ENCODE measurements at regions not wholly inside any gene's neighbourhood (a gene's known extent, or its start where the extent isn't known, plus 50 kb on each side); places are given as distances from the start of the nearest gene placed in this dataset.

- no peak overlapping the region for H3K18ac ChIP-seq (ENCODE audit: low read depth in 1 of 2, low read length in 2 of 2)
- H2BK120ac ChIP-seq (ENCODE audit: low read depth, low read length), result no peak overlapping the region
- H3K79me1 ChIP-seq (replicated peaks; ENCODE audit: low read length, poor library complexity, severe bottlenecking), result no peaks in the 10 kb centered on the region
- no peak overlapping the region for H3K4ac ChIP-seq (ENCODE audit: low read depth in 1 of 2, low read length in 2 of 2)
- DNase-seq, result no peak
- H2BK12ac ChIP-seq (ENCODE audit: low read length in 2 of 2), result no peak overlapping the region
- H3K27ac ChIP-seq (ENCODE audit: low read length, poor library complexity, severe bottlenecking), result no peak overlapping the region
- no peak overlapping the region for H3K4me2 ChIP-seq (ENCODE audit: low read length, poor library complexity, severe bottlenecking)
- H4K8ac ChIP-seq (ENCODE audit: low read length), result no peak overlapping the region
- no CpG with 5 or more reads among the region's 1 CpG for WGBS
- no peaks in the 10 kb centered on the region for H3K36me3 ChIP-seq (ENCODE audit: control insufficient read depth in 1 of 2, insufficient read depth in 2 of 2, low read depth in 1 of 2, low read length in 2 of 2)
- H3K9me3 ChIP-seq (ENCODE audit: control insufficient read depth, low read length), result no peaks in the 10 kb centered on the region
- H2AK5ac ChIP-seq (ENCODE audit: low read length, severe bottlenecking), result no peak overlapping the region
- no peak overlapping the region for H3K4me3 ChIP-seq (ENCODE audit: insufficient read depth in 1 of 2, low read depth in 1 of 2, low read length in 2 of 2)
- H2AFZ ChIP-seq (ENCODE audit: low read depth, low read length), result no peak overlapping the region
- no peak overlapping the region for H2BK15ac ChIP-seq (ENCODE audit: low read depth, poor library complexity, severe bottlenecking)
- H2BK5ac ChIP-seq (ENCODE audit: low read depth, low read length, poor library complexity, severe bottlenecking), result no peak overlapping the region
- no peak overlapping the region for H3K9ac ChIP-seq (ENCODE audit: low read length)
- no peak overlapping the region for H3K14ac ChIP-seq (ENCODE audit: low read length in 2 of 2)
- H3K23ac ChIP-seq (ENCODE audit: low read length in 2 of 2), result no peak overlapping the region
- H3K27me3 ChIP-seq (ENCODE audit: control insufficient read depth in 1 of 2, insufficient read depth in 1 of 2, low read length in 2 of 2), result no peaks in the 10 kb centered on the region
- no peaks in the 10 kb centered on the region for H3K4me1 ChIP-seq (ENCODE audit: control insufficient read depth, insufficient read depth, low read depth, low read length)
- H4K91ac ChIP-seq (ENCODE audit: low read length), result no peak overlapping the region
These were observed 418.4 kb upstream of the JAG1 start for GRCh38 chr20:11092151-11092550.

DNA sequence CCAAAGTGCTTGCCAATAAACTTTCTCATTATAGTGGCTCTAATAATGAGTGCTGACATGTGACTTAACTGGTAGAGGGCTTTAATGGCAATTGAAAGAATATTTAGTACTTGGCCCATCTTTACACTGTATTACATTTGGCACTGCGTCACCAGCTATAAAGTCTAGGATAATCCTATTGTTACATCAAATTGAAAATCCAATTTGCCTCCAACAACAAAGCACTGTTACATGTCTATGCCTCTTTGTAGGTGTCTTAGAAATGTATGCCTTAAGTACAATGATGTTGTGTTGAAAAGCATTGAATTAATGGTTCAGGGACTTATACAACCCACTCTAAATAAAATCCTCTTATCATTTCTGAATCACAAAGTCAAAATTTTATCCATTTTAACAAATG lies 420.4 kb upstream of the JAG1 start:
- no peak overlapping the region for H4K8ac ChIP-seq (ENCODE audit: low read length)
- no peak overlapping the region for H3K23ac ChIP-seq (ENCODE audit: low read length in 2 of 2)
- H3K79me1 ChIP-seq (replicated peaks; ENCODE audit: low read length, poor library complexity, severe bottlenecking), result no peaks in the 10 kb centered on the region
- no peak overlapping the region for H2BK5ac ChIP-seq (ENCODE audit: low read depth, low read length, poor library complexity, severe bottlenecking)
- no peak for DNase-seq
- no peak overlapping the region for H3K4me2 ChIP-seq (ENCODE audit: low read length, poor library complexity, severe bottlenecking)
- no peaks in the 10 kb centered on the region for H3K36me3 ChIP-seq (ENCODE audit: control insufficient read depth in 1 of 2, insufficient read depth in 2 of 2, low read depth in 1 of 2, low read length in 2 of 2)
- no peak overlapping the region for H2BK120ac ChIP-seq (ENCODE audit: low read depth, low read length)
- no peak overlapping the region for H3K27ac ChIP-seq (ENCODE audit: low read length, poor library complexity, severe bottlenecking)
- no peak overlapping the region for H2BK12ac ChIP-seq (ENCODE audit: low read length in 2 of 2)
- no peaks in the 10 kb centered on the region for H3K27me3 ChIP-seq (ENCODE audit: control insufficient read depth in 1 of 2, insufficient read depth in 1 of 2, low read length in 2 of 2)
- no peak overlapping the region for H3K4me3 ChIP-seq (ENCODE audit: insufficient read depth in 1 of 2, low read depth in 1 of 2, low read length in 2 of 2)
- no peak overlapping the region for H2BK15ac ChIP-seq (ENCODE audit: low read depth, poor library complexity, severe bottlenecking)
- H3K14ac ChIP-seq (ENCODE audit: low read length in 2 of 2), result no peak overlapping the region
- H2AFZ ChIP-seq (ENCODE audit: low read depth, low read length), result no peak overlapping the region
- H4K91ac ChIP-seq (ENCODE audit: low read length), result no peak overlapping the region
- H3K9ac ChIP-seq (ENCODE audit: low read length), result no peak overlapping the region
- WGBS, result no CpG with 5 or more reads among the region's 1 CpG
- no peaks in the 10 kb centered on the region for H3K9me3 ChIP-seq (ENCODE audit: control insufficient read depth, low read length)
- H2AK5ac ChIP-seq (ENCODE audit: low read length, severe bottlenecking), result no peak overlapping the region
- no peak overlapping the region for H3K4ac ChIP-seq (ENCODE audit: low read depth in 1 of 2, low read length in 2 of 2)
- no peaks in the 10 kb centered on the region for H3K4me1 ChIP-seq (ENCODE audit: control insufficient read depth, insufficient read depth, low read depth, low read length)
- no peak overlapping the region for H3K18ac ChIP-seq (ENCODE audit: low read depth in 1 of 2, low read length in 2 of 2)

GRCh38 chr20:11094711-11095110 lies 420.9 kb upstream of the JAG1 start:
- Histone ChIP-seq H2BK5ac (ENCODE audit: low read depth, low read length, poor library complexity, severe bottlenecking) (no peak overlapping the region), H3K27me3 (ENCODE audit: control insufficient read depth in 1 of 2, insufficient read depth in 1 of 2, low read length in 2 of 2) (no peaks in the 10 kb centered on the region), H3K27ac (ENCODE audit: low read length, poor library complexity, severe bottlenecking) (no peak overlapping the region), H2AK5ac (ENCODE audit: low read length, severe bottlenecking) (no peak overlapping the region), H3K36me3 (ENCODE audit: control insufficient read depth in 1 of 2, insufficient read depth in 2 of 2, low read depth in 1 of 2, low read length in 2 of 2) (no peaks in the 10 kb centered on the region), H4K8ac (ENCODE audit: low read length) (no peak overlapping the region), H2BK12ac (ENCODE audit: low read length in 2 of 2) (no peak overlapping the region), H3K4me3 (ENCODE audit: insufficient read depth in 1 of 2, low read depth in 1 of 2, low read length in 2 of 2) (no peak overlapping the region), H3K4ac (ENCODE audit: low read depth in 1 of 2, low read length in 2 of 2) (no peak overlapping the region), H4K91ac (ENCODE audit: low read length) (no peak overlapping the region), H3K23ac (ENCODE audit: low read length in 2 of 2) (no peak overlapping the region), H3K79me1 (replicated peaks; ENCODE audit: low read length, poor library complexity, severe bottlenecking) (no peaks in the 10 kb centered on the region), H3K18ac (ENCODE audit: low read depth in 1 of 2, low read length in 2 of 2) (no peak overlapping the region), H3K4me2 (ENCODE audit: low read length, poor library complexity, severe bottlenecking) (no peak overlapping the region), H3K4me1 (ENCODE audit: control insufficient read depth, insufficient read depth, low read depth, low read length) (no peaks in the 10 kb centered on the region), H3K14ac (ENCODE audit: low read length in 2 of 2) (no peak overlapping the region), H2BK120ac (ENCODE audit: low read depth, low read length) (no peak overlapping the region), H2BK15ac (ENCODE audit: low read depth, poor library complexity, severe bottlenecking) (no peak overlapping the region), H3K9ac (ENCODE audit: low read length) (no peak overlapping the region), H2AFZ (ENCODE audit: low read depth, low read length) (no peak overlapping the region), H3K9me3 (ENCODE audit: control insufficient read depth, low read length) (no peaks in the 10 kb centered on the region)
- no peak for DNase-seq
- 100% methylated on average over 1 of the region's 2 CpGs for WGBS

- no peaks in the 10 kb centered on the region for H3K36me3 ChIP-seq (ENCODE audit: control insufficient read depth in 1 of 2, insufficient read depth in 2 of 2, low read depth in 1 of 2, low read length in 2 of 2)
- no peak overlapping the region for H3K14ac ChIP-seq (ENCODE audit: low read length in 2 of 2)
- no peaks in the 10 kb centered on the region for H3K79me1 ChIP-seq (replicated peaks; ENCODE audit: low read length, poor library complexity, severe bottlenecking)
- H3K4me2 ChIP-seq (ENCODE audit: low read length, poor library complexity, severe bottlenecking), result no peak overlapping the region
- no peak overlapping the region for H3K18ac ChIP-seq (ENCODE audit: low read depth in 1 of 2, low read length in 2 of 2)
- H3K27me3 ChIP-seq (ENCODE audit: control insufficient read depth in 1 of 2, insufficient read depth in 1 of 2, low read length in 2 of 2), result no peaks in the 10 kb centered on the region
- 90% methylated on average over 1 of the region's 1 CpG for WGBS
- H4K8ac ChIP-seq (ENCODE audit: low read length), result no peak overlapping the region
- no peaks in the 10 kb centered on the region for H3K4me1 ChIP-seq (ENCODE audit: control insufficient read depth, insufficient read depth, low read depth, low read length)
- no peak overlapping the region for H2AFZ ChIP-seq (ENCODE audit: low read depth, low read length)
- H2BK5ac ChIP-seq (ENCODE audit: low read depth, low read length, poor library complexity, severe bottlenecking), result no peak overlapping the region
- no peak overlapping the region for H3K4ac ChIP-seq (ENCODE audit: low read depth in 1 of 2, low read length in 2 of 2)
- H4K91ac ChIP-seq (ENCODE audit: low read length), result no peak overlapping the region
- H2AK5ac ChIP-seq (ENCODE audit: low read length, severe bottlenecking), result no peak overlapping the region
- no peak overlapping the region for H3K23ac ChIP-seq (ENCODE audit: low read length in 2 of 2)
- no peak overlapping the region for H3K4me3 ChIP-seq (ENCODE audit: insufficient read depth in 1 of 2, low read depth in 1 of 2, low read length in 2 of 2)
- no peak for DNase-seq
- no peaks in the 10 kb centered on the region for H3K9me3 ChIP-seq (ENCODE audit: control insufficient read depth, low read length)
- no peak overlapping the region for H3K27ac ChIP-seq (ENCODE audit: low read length, poor library complexity, severe bottlenecking)
- no peak overlapping the region for H2BK15ac ChIP-seq (ENCODE audit: low read depth, poor library complexity, severe bottlenecking)
- no peak overlapping the region for H2BK12ac ChIP-seq (ENCODE audit: low read length in 2 of 2)
- H3K9ac ChIP-seq (ENCODE audit: low read length), result no peak overlapping the region
- H2BK120ac ChIP-seq (ENCODE audit: low read depth, low read length), result no peak overlapping the region
These were observed 425.1 kb upstream of the JAG1 start for GRCh38 chr20:11098888-11099287.

Data from mesenchymal stem cell (in vitro differentiated cells and primary cell).